HepG2 (cell line): ENCODE measurements at regions not wholly inside any gene's neighbourhood (a gene's known extent, or its start where the extent isn't known, plus 50 kb on each side); places are given as distances from the start of the nearest gene placed in this dataset.

Experiments
- ATAC-seq: fragments of 200-7000 bp; cut with Tn5 transposase; 3 replicates; pipeline ENCODE4 v1.9.1; 2020; ENCODE audit warnings: mild to moderate bottlenecking, moderate library complexity
- BruUV-seq: library from RNA; stranded (reverse); fragments of 400-500 nt; replicated peaks from 2 replicates; lab custom pipeline; 2021; lab: Mats Ljungman, UMichigan
- CTCF ChIA-PET: fragments of 300-600 bp; formaldehyde crosslinking; extraction: SDS; loops from one replicate; lab custom pipeline; 2021; ENCODE audit warnings: low total read pairs, inconsistent platforms, low intra/inter-chr PET ratio; lab: Yijun Ruan, JAX
- POLR2A ChIA-PET: fragments of 350-600 bp; sonication (Branson Sonifier 250); formaldehyde crosslinking; loops from one replicate; lab custom pipeline; 2020; ENCODE audit warnings: antibody characterized with exemption, inconsistent platforms; lab: Yijun Ruan, JAX
- DNase-seq: peaks from one replicate; pipeline ENCODE4 v3.0.0-alpha.2; 2015; ENCODE audit warnings: low spot score
- FAIRE-seq: peaks from 3 replicates; lab custom pipeline; 2011; peaks lifted over from hg19 to GRCh38; lab: Jason Lieb, UNC
- H2AFZ ChIP-seq: one replicate; pipeline ENCODE4 v1.6.1; 2011; ENCODE audit warnings: low read length, inconsistent platforms
- H3K27ac ChIP-seq: fragments of 300-600 bp; 3 replicates; pipeline ENCODE4 v1.8.0; 2011; ENCODE audit warnings: mixed run types, mild to moderate bottlenecking, mixed read lengths, low read length, inconsistent platforms; ENCODE audit not compliant: insufficient read depth; ENCODE audit errors: extremely low read length
- H3K27me3 ChIP-seq, 2 experiments: fragments of 200-600 bp in 1 of 2; 2 replicates in 1 of 2; 3 replicates in 1 of 2; pipeline versions ENCODE4 v1.6.0 to v1.8.0; 2011; ENCODE audit warnings: low read length in 2 of 2, mild to moderate bottlenecking in 2 of 2, moderate library complexity in 2 of 2, inconsistent platforms in 1 of 2; ENCODE audit not compliant: insufficient read depth in 2 of 2, control insufficient read depth in 1 of 2
- H3K36me3 ChIP-seq, 2 experiments: fragments of 200-600 bp in 1 of 2; replicated peaks in 1 of 2; 2 replicates in 1 of 2; 3 replicates in 1 of 2; pipeline versions ENCODE4 v1.5.1 to v1.8.0; 2011; ENCODE audit warnings: low read length in 2 of 2, inconsistent platforms in 1 of 2; ENCODE audit not compliant: insufficient read depth in 2 of 2, control insufficient read depth in 1 of 2
- H3K4me1 ChIP-seq: 2 replicates; pipeline ENCODE4 v1.5.1; 2012; ENCODE audit warnings: low read length, inconsistent platforms; ENCODE audit not compliant: insufficient read depth
- H3K4me2 ChIP-seq: 2 replicates; pipeline ENCODE4 v1.6.0; 2011; ENCODE audit warnings: low read depth, low read length, inconsistent platforms
- H3K4me3 ChIP-seq, 3 experiments: fragments of 200-600 bp in 1 of 3; sonication (generic), shearing (Covaris generic) in 1 of 3; replicated peaks in 1 of 3; 2 replicates each; pipeline ENCODE4 v1.5.1; 2011 to 2016; ENCODE audit warnings: low read length in 3 of 3, inconsistent platforms in 2 of 3, low read depth in 2 of 3, mild to moderate bottlenecking in 2 of 3, control low read depth in 1 of 3, mixed read lengths in 1 of 3; ENCODE audit not compliant: insufficient read depth in 1 of 3
- H3K79me2 ChIP-seq: one replicate; pipeline ENCODE4 v1.6.1; 2011; ENCODE audit warnings: low read length, inconsistent platforms; ENCODE audit not compliant: insufficient read depth
- H3K9ac ChIP-seq: 2 replicates; pipeline ENCODE4 v1.6.0; 2011; ENCODE audit warnings: mild to moderate bottlenecking, low read depth, low read length, inconsistent platforms; ENCODE audit not compliant: insufficient read depth
- H3K9me3 ChIP-seq: 2 replicates; pipeline ENCODE4 v1.5.1; 2012; ENCODE audit warnings: mild to moderate bottlenecking, low read length
- H4K20me1 ChIP-seq: 2 replicates; pipeline ENCODE4 v1.6.0; 2011; ENCODE audit warnings: inconsistent platforms, mild to moderate bottlenecking, low read length, moderate library complexity; ENCODE audit not compliant: insufficient read depth
- BHLHE40 ChIP-seq: IDR thresholded peaks from 2 replicates; pipeline ENCODE4 v1.6.1; 2011; ENCODE audit warnings: low read length, improper control_type of control experiment
- ETV5 ChIP-seq: IDR thresholded peaks from 2 replicates; pipeline ENCODE4 v1.6.1; 2018; ENCODE audit warnings: missing biosample characterization, missing genetic modification reagents, inconsistent platforms, borderline replicate concordance
- HOXD1 ChIP-seq: sonication (generic); formaldehyde crosslinking; IDR thresholded peaks from 2 replicates; pipeline ENCODE4 v1.5.0; 2020; ENCODE audit warnings: missing genetic modification reagents
- IKZF4 ChIP-seq: sonication (generic); formaldehyde crosslinking; IDR thresholded peaks from 2 replicates; pipeline ENCODE4 v1.5.1; 2020; ENCODE audit warnings: borderline replicate concordance, mild to moderate bottlenecking, low read depth, missing genetic modification reagents; ENCODE audit errors: not compliant biosample characterization
- NFKB2 ChIP-seq: sonication (generic); formaldehyde crosslinking; IDR thresholded peaks from 2 replicates; pipeline ENCODE4 v1.4.0; 2020; ENCODE audit warnings: missing genetic modification reagents, borderline replicate concordance
- ZNF281 ChIP-seq: sonication (generic); formaldehyde crosslinking; IDR thresholded peaks from 2 replicates; pipeline ENCODE4 v1.4.0; 2020; ENCODE audit warnings: missing genetic modification reagents, borderline replicate concordance
- ZNF512 ChIP-seq: sonication (generic); formaldehyde crosslinking; IDR thresholded peaks from 2 replicates; pipeline ENCODE4 v1.4.0; 2020; ENCODE audit warnings: mild to moderate bottlenecking, missing genetic modification reagents
- ZNF607 ChIP-seq: sonication (generic); formaldehyde crosslinking; IDR thresholded peaks from 2 replicates; pipeline ENCODE4 v1.5.1; 2020; ENCODE audit warnings: missing genetic modification reagents, mild to moderate bottlenecking, borderline replicate concordance
- WGBS: methylation state at CpG from one replicate; pipeline ENCODE4 v1.1.6; 2017; ENCODE audit warnings: low lambda C conversion rate; 5-methylcytosine and 5-hydroxymethylcytosine counted together
- in situ Hi-C: cut with HindIII; loops from 2 replicates; pipeline ENCODE4 v1.10.0; 2017; ENCODE audit warnings: low pct_unique_long_range_greater_than_20kb; ENCODE audit not compliant: extremely low pct_ligation_motif_present
- intact Hi-C: fragments of 100-400 bp; cut with micrococcal nuclease; formaldehyde crosslinking; loops from one replicate; pipeline ENCODE4 v1.10.0; 2022; ENCODE audit not compliant: unreplicated experiment
- TF ChIP-seq, protein P1 (sequence below): sonication (generic); formaldehyde crosslinking; IDR thresholded peaks from one replicate; pipeline ENCODE4 v1.5.1; 2020; ENCODE audit warnings: mild to moderate bottlenecking, missing genetic modification reagents; ENCODE audit errors: not compliant biosample characterization
- TF ChIP-seq, protein P2 (sequence below): sonication (generic); formaldehyde crosslinking; IDR thresholded peaks from 2 replicates; pipeline ENCODE4 v1.4.0; 2020; ENCODE audit warnings: missing genetic modification reagents

DNA sequence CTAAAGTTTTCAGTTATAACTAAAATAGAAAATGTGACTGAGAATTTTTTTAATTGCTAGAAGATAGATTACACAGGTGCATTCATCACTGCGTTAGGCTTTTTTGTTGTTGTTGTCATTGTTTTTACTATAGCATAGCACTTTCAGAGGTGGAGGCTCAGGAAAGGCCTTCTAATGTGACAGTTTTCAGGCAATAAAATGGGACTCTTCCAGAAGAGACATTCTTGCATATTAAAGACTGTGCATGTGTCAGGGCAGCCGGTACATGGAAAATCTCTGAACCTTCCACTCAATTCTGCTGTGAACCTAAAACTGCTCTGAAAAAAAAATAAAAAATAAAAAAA lies 175.2 kb downstream of the METTL4 start:
- no peaks in the 10 kb centered on the region for H3K79me2 ChIP-seq
- H3K9me3 ChIP-seq: no peaks in the 10 kb centered on the region
- H3K27me3 ChIP-seq: no peaks in the 10 kb centered on the region
- FAIRE-seq: no peak
- no peak overlapping the region for H3K27ac ChIP-seq
- no peak for ATAC-seq
- no peaks in the 10 kb centered on the region for H3K4me1 ChIP-seq
- no peak overlapping the region for H3K4me2 ChIP-seq
- ChIA-PET POLR2A (no interaction called here), CTCF (no interaction called here)
- H3K9ac ChIP-seq: no peak overlapping the region
- in situ Hi-C loops (no loop called here), intact Hi-C loops (loop anchor here (5.0 kb wide), 1 partner anchor 94 kb away; no protein-coding TSS in a partner anchor)
- no peak overlapping the region for H2AFZ ChIP-seq
- no TSS peak for BruUV-seq
- no peak for DNase-seq
- WGBS: 30% methylated on average over 2 of the region's 2 CpGs
- no peaks in the 10 kb centered on the region for H3K36me3 ChIP-seq
- no peak overlapping the region for H3K4me3 ChIP-seq
- no peaks in the 10 kb centered on the region for H4K20me1 ChIP-seq
- TF ChIP-seq ZNF512 (CRISPR knock-in tag) (no peak), HOXD1 (CRISPR knock-in tag) (no peak), ETV5 (CRISPR knock-in tag) (no peak), ZNF607 (CRISPR knock-in tag) (no peak), ZNF281 (CRISPR knock-in tag) (no peak), IKZF4 (CRISPR knock-in tag) (no peak), BHLHE40 (no peak), NFKB2 (CRISPR knock-in tag) (no peak)
- TF ChIP-seq, protein P1, sequence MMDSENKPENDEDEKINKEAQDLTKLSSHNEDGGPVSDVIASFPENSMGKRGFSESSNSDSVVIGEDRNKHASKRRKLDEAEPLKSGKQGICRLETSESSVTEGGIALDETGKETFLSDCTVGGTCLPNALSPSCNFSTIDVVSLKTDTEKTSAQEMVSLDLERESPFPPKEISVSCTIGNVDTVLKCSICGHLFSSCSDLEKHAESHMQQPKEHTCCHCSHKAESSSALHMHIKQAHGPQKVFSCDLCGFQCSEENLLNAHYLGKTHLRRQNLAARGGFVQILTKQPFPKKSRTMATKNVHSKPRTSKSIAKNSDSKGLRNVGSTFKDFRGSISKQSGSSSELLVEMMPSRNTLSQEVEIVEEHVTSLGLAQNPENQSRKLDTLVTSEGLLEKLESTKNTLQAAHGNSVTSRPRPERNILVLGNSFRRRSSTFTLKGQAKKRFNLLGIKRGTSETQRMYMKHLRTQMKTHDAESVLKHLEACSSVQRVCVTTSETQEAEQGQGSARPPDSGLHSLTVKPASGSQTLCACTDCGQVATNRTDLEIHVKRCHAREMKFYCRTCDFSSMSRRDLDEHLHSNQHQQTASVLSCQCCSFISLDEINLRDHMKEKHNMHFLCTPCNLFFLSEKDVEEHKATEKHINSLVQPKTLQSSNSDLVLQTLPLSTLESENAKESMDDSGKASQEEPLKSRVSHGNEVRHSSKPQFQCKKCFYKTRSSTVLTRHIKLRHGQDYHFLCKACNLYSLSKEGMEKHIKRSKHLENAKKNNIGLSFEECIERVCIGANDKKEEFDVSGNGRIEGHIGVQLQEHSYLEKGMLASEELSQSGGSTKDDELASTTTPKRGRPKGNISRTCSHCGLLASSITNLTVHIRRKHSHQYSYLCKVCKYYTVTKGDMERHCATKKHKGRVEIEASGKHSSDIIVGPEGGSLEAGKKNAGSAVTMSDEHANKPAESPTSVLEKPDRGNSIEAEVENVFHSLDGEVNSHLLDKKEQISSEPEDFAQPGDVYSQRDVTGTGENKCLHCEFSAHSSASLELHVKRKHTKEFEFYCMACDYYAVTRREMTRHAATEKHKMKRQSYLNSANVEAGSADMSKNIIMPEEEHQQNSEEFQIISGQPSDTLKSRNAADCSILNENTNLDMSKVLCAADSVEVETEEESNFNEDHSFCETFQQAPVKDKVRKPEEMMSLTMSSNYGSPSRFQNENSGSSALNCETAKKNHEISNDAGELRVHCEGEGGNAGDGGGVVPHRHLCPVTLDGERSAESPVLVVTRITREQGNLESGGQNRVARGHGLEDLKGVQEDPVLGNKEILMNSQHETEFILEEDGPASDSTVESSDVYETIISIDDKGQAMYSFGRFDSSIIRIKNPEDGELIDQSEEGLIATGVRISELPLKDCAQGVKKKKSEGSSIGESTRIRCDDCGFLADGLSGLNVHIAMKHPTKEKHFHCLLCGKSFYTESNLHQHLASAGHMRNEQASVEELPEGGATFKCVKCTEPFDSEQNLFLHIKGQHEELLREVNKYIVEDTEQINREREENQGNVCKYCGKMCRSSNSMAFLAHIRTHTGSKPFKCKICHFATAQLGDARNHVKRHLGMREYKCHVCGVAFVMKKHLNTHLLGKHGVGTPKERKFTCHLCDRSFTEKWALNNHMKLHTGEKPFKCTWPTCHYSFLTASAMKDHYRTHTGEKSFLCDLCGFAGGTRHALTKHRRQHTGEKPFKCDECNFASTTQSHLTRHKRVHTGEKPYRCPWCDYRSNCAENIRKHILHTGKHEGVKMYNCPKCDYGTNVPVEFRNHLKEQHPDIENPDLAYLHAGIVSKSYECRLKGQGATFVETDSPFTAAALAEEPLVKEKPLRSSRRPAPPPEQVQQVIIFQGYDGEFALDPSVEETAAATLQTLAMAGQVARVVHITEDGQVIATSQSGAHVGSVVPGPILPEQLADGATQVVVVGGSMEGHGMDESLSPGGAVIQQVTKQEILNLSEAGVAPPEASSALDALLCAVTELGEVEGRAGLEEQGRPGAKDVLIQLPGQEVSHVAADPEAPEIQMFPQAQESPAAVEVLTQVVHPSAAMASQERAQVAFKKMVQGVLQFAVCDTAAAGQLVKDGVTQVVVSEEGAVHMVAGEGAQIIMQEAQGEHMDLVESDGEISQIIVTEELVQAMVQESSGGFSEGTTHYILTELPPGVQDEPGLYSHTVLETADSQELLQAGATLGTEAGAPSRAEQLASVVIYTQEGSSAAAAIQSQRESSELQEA (CRISPR knock-in tag): no peak
- TF ChIP-seq, protein P2, sequence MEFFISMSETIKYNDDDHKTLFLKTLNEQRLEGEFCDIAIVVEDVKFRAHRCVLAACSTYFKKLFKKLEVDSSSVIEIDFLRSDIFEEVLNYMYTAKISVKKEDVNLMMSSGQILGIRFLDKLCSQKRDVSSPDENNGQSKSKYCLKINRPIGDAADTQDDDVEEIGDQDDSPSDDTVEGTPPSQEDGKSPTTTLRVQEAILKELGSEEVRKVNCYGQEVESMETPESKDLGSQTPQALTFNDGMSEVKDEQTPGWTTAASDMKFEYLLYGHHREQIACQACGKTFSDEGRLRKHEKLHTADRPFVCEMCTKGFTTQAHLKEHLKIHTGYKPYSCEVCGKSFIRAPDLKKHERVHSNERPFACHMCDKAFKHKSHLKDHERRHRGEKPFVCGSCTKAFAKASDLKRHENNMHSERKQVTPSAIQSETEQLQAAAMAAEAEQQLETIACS (CRISPR knock-in tag): no peak
